ENCODE measurements at regions not wholly inside any gene's neighbourhood (a gene's known extent, or its start where the extent isn't known, plus 50 kb on each side); places are given as distances from the start of the nearest gene placed in this dataset.
"Not testable (repeated sequence)": the region's sequence is repeated elsewhere in the genome, so short reads cannot be mapped to it uniquely, and the experiment has no call there.

DNA sequence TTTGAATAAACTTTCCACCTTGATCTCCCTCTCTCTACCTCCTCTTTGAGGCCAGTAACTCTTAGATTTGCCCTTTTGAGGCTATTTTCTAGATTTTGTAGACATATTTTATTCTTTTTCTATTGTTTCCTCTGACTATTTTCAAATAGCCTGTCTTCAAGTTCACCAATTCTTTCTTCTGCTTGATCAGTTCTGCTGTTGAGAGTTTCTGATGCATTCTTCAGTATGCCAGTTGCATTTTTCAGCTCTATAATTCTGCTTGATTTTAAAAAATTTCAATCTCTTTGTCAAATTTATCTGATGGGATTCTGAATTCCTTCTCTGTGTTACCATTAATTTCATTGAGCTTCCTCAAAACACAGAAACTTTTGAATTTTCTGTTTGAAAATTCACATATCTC, 257.5 kb downstream of the HAPSTR1 start:
- Histone ChIP-seq H3K4me1 (ENCODE audit: low read depth) (no peaks in the 10 kb centered on the region), H3K4me3 (no peak overlapping the region), H3K9me3 (peaks cover 8% of the 10 kb centered on the region), H3K36me3 (ENCODE audit: low read depth) (no peaks in the 10 kb centered on the region)
- DNase-seq (no peak), ATAC-seq (no peak)
- intact Hi-C loops (cut with DNase I, micrococcal nuclease): no loop called here
- TF ChIP-seq, protein P1, sequence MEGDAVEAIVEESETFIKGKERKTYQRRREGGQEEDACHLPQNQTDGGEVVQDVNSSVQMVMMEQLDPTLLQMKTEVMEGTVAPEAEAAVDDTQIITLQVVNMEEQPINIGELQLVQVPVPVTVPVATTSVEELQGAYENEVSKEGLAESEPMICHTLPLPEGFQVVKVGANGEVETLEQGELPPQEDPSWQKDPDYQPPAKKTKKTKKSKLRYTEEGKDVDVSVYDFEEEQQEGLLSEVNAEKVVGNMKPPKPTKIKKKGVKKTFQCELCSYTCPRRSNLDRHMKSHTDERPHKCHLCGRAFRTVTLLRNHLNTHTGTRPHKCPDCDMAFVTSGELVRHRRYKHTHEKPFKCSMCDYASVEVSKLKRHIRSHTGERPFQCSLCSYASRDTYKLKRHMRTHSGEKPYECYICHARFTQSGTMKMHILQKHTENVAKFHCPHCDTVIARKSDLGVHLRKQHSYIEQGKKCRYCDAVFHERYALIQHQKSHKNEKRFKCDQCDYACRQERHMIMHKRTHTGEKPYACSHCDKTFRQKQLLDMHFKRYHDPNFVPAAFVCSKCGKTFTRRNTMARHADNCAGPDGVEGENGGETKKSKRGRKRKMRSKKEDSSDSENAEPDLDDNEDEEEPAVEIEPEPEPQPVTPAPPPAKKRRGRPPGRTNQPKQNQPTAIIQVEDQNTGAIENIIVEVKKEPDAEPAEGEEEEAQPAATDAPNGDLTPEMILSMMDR (IDR thresholded peaks at IDR 0.05): no peak

DNA sequence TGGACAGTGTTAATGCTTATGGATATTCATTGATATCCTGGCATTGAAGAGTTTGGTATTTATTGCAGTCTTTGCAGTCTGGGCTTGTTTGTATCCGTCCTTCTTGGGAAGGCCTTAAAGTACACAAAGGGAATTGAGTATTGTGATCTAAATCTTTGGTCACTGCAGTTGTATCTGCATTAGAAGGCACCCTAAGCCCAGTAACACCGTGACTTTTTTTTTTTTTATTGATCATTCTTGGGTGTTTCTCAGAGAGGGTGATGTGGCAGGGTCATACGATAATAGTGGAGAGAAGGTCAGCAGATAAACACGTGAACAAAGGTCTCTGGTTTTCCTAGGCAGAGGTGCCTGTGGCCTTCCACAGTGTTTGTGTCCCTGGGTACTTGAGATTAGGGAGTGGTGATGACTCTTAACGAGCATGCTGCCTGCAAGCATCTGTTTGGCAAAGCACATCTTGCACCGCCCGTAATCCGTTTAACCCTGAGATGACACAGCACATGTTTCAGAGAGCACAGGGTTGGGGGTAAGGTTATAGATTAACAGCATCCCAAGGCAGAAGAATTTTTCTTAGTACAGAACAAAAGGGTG, 258.0 kb downstream of the HAPSTR1 start:
- H3K9me3 ChIP-seq; H3K4me1 ChIP-seq (ENCODE audit: low read depth); intact Hi-C loops (cut with DNase I, micrococcal nuclease); ATAC-seq; H3K36me3 ChIP-seq (ENCODE audit: low read depth); H3K4me3 ChIP-seq; DNase-seq: not testable (repeated sequence)

DNA sequence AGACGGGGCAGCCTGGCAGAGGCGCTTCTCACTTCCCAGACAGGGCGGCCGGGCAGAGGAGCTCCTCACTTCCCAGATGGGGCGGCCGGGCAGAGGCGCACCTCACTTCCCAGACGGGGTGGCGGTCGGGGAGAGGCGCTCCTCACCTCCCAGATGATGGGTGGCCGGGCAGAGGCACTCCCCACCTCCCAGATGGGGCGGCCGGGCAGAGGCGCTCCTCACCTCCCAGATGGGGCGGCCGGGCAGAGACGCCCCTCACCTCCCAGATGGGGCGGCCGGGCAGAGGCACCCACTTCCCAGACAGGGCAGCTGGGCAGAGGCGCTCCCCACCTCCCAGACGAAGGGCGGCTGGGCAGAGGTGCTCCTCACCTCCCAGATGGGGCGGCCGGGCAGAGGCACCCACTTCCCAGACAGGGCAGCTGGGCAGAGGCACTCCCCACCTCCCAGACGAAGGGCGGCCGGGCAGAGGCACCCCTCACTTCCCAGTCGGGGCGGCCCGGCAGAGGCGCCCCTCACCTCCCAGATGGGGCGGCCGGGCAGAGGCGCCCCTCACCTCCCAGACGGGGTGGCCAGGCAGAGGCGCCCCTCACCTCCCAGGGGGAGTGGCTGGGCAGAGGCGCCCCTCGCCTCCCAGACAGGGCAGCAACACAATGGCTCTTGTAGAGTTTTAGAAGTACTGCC, 258.8 kb downstream of the HAPSTR1 start:
- H3K9me3 ChIP-seq; intact Hi-C loops (cut with DNase I, micrococcal nuclease); ATAC-seq; H3K4me1 ChIP-seq (ENCODE audit: low read depth); H3K36me3 ChIP-seq (ENCODE audit: low read depth); H3K4me3 ChIP-seq; DNase-seq: not testable (repeated sequence)

DNA sequence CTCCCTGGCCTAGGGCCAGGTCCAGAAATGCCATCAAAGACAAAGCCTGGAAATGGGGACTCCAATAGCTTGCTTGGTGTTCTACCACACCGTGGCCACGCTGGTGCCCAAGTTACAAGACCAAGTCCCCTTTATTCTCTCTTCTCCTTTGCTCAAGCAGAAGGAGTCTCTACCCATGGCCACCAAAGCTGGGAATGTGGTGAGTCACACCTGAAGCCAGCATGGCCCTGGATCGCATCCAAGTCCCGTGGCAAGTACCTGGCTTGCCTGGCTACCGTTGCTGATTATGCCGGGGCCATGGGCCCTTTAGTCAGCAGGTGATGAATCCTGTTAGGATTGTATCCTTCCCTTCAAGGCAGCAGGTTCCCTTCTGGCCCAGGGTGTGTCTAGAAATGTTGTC, 260.0 kb downstream of the HAPSTR1 start:
- Histone ChIP-seq H3K4me3 (no peak overlapping the region), H3K4me1 (ENCODE audit: low read depth) (no peaks in the 10 kb centered on the region), H3K9me3 (peaks cover 8% of the 10 kb centered on the region), H3K36me3 (ENCODE audit: low read depth) (no peaks in the 10 kb centered on the region)
- TF ChIP-seq, protein P1 (IDR thresholded peaks at IDR 0.05): no peak
- peak; percentile 84 for ATAC-seq
- DNase-seq: peak; percentile 21 to 55 (median 39)
- intact Hi-C loops (cut with DNase I, micrococcal nuclease): no loop called here

DNA sequence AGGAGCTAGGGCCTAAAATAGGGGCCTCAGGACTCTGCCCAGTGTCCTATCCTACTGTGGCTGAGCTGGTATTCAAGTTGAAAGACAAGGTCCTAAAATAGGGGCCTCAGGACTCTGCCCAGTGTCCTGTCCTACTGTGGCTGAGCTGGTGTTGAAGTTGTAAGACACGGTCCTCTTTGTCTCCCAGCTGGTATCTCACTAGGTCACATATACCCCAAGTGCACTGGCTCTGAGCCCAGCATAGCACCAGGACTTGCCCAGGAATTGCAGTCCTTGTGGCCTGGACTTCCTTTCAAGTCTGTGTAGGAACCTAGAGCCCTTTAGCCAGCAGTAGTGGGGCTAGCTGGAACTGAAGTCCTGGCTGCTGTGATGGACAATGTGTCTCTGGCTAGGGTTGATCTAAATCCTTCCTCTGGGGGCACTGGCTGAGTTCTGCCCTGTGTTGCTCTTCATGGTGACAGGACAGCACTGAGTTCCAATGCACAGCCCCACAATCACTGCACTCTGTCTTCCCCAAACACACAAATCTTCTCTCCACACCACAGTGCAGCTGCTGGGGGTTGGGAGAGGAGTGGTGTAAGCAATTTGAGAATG, 260.5 kb downstream of the HAPSTR1 start:
- Histone ChIP-seq H3K4me1 (ENCODE audit: low read depth) (no peaks in the 10 kb centered on the region), H3K4me3 (no peak overlapping the region), H3K36me3 (ENCODE audit: low read depth) (no peaks in the 10 kb centered on the region), H3K9me3 (peaks cover 8% of the 10 kb centered on the region)
- TF ChIP-seq, protein P1 (IDR thresholded peaks at IDR 0.05): no peak
- ATAC-seq: no peak
- intact Hi-C loops (cut with DNase I, micrococcal nuclease): no loop called here
- DNase-seq: no peak

DNA sequence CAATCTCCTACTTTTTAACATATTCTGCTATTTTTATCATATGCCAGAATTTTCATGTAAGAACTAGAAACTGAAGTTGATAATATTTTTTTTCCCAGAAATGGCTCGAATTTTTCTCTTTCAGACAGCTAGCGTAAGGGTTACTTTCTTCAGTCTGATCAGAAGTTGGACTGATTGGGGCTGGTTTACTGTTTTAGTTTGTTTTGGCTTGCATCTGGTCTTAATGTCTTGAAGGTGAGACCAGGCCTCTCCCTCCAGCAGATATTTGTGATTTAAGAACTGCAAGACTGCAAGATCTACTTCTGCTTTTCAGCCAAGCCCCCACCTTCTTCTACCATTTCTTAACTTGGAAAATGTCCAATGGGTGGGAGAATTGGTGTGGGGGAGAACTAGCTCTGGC, 266.4 kb downstream of the HAPSTR1 start:
- no peaks in the 10 kb centered on the region for H3K4me1 ChIP-seq (ENCODE audit: low read depth)
- H3K4me3 ChIP-seq: no peak overlapping the region
- TF ChIP-seq, protein P1 (IDR thresholded peaks at IDR 0.05): no peak
- H3K9me3 ChIP-seq: no peaks in the 10 kb centered on the region
- intact Hi-C loops (cut with DNase I, micrococcal nuclease): no loop called here
- DNase-seq (no peak), ATAC-seq (no peak)
- no peaks in the 10 kb centered on the region for H3K36me3 ChIP-seq (ENCODE audit: low read depth)

Data from mucosa of descending colon (tissue), 3 donors.